CD4-positive, alpha-beta T cell treated with Interleukin-21 for 1 hour (primary cell): ENCODE measurements at regions not wholly inside any gene's neighbourhood (a gene's known extent, or its start where the extent isn't known, plus 50 kb on each side); places are given as distances from the start of the nearest gene placed in this dataset.
"Not testable (repeated sequence)": the region's sequence is repeated elsewhere in the genome, so short reads cannot be mapped to it uniquely, and the experiment has no call there.

Source experiments
- DNase-seq: peaks from one replicate; pipeline ENCODE4 v3.0.0-alpha.2; 2020

DNA sequence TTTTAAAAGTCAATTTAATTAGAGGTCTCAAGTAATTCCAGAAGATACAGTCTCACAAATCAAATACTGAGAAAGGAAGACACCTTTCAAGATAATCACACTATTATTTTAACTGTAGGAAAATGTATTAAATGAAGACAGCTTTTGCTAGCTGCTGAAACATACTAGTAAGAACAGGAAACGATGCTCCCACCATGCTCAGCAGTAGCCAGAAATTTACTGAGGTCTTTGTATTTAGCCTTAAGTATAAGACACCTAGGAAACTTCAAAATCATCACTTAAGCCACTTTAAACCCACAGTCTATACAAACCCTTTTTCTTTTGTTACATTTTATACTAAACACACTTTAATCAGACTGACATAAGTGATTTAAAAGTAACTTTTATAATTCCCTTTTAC, 72.7 kb upstream of the NPIPB12 start:
- not testable (repeated sequence) for DNase-seq

DNA sequence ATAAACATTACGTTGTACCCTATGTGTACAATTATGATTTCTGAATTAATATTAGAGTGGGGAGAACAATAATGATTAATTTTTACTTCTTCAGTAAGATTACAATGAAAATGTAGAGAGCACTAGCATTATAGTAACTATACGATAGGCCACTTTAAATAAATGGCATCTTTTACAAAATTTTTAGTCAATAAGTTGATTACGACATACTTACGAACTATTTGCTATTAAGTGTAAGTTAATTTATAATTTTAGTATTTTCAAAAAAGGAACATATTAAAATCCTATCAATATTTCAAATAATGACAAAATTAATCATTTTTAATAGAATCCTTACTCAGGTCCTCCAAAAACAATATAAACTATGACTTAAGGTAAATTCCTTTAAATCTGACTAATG, 75.6 kb upstream of the NPIPB12 start:
- DNase-seq: not testable (repeated sequence)

DNA sequence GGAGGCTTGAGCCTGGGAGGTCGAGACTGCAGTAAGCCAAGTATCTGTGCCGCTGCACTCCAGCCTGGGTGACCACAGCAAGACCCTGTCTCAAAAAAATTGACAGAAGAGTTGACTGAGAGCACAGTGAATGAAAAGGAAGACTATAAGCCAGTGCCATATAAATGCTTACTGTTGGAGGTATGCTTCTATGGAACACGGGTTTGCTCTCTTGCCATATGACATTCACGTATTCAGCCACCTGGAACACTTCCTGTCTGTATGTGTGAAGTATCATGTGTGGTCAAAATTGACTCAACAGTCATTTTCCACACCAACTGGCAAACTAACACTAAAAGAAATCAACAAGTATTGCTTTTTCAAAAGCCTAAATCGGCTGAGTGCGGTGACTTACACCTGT, 71.1 kb upstream of the SPN start:
- DNase-seq: not testable (repeated sequence)

GRCh38 chr16:29594269-29594925, 68.7 kb upstream of the SPN start:
- peak; percentile 49 for DNase-seq

- peak; percentile 92 for DNase-seq
These were observed 67.9 kb upstream of the SPN start for GRCh38 chr16:29594926-29595838.

DNA sequence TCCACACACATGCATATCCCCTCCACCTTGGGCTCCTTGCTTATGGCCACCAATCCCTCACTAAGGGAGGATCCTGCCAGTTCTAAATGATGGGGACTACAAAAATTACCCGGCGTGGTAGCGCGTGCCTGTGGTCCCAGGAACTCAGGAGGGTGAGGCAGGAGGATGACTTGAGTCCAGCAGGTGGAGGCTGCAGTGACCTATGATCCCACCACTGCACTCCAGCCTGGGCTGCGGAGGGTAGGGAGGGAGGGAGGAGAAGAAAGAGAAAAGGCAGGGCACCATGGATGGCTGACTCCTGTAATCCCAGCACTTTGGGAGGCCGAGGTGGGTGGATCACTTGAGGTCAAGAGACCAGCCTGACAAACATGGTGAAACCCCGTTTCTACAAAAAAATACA, 66.0 kb upstream of the SPN start:
- not testable (repeated sequence) for DNase-seq

DNA sequence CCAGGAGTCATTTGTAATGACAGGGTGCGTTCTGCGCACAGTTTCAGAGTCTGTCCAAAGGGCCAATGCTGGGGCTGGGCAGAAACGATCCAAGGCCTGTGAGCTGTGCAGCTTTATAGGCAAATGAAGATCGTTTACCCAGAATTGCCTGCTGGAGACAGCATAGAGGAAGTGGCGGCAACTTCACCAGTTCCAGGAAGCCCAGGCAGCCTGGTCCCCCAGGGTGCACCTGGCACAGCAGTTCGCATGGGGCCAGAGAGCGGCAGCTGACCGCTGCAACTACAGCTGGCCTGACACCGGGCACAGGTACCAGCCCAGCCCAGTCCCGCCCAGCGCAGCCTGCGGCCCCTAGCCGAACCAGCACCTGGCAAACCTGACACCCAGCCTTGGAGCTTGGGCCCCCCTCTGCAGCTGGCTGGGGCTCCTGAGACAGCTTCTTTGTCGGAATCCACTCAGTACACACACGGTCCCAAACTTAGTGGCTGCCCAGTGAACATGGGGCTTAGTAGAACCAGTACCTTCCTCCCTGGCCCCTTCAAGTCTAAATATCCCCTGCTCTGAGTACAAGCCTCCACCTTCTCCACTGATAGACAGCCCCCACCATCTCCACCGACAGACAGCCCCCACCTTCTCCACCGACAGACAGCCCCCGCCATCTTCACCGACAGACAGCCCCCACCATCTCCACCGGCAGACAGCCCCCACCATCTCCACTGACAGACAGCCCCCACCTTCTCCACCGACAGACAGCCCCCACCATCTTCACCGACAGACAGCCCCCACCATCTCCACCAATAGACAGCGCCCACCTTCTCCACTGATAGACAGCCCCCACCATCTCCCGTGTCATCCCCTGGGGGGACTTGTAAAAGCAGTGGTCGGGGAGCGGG, 62.7 kb upstream of the SPN start:
- peak; percentile 60 for DNase-seq

DNA sequence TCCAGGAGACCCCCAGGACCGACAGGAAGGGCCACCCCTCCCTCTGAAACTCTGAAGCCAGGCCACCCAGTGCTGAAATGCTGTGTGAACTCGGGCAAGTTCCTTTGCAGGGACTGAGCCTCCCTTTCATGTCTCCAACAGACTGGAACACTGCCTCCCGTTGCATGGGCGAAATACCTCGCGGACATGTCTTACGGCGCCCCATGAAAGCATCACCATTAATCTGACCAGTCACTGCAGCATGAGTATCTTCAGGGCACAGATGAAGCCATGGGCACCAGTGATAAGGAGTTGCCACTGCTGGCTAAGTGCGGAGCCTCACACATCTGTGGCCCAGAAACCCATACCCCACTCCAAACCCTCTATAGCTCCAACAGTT, 60.8 kb upstream of the SPN start:
- DNase-seq: not testable (repeated sequence)

- DNase-seq: not testable (repeated sequence)
These were observed 60.4 kb upstream of the SPN start for GRCh38 chr16:29602683-29603088.

DNA sequence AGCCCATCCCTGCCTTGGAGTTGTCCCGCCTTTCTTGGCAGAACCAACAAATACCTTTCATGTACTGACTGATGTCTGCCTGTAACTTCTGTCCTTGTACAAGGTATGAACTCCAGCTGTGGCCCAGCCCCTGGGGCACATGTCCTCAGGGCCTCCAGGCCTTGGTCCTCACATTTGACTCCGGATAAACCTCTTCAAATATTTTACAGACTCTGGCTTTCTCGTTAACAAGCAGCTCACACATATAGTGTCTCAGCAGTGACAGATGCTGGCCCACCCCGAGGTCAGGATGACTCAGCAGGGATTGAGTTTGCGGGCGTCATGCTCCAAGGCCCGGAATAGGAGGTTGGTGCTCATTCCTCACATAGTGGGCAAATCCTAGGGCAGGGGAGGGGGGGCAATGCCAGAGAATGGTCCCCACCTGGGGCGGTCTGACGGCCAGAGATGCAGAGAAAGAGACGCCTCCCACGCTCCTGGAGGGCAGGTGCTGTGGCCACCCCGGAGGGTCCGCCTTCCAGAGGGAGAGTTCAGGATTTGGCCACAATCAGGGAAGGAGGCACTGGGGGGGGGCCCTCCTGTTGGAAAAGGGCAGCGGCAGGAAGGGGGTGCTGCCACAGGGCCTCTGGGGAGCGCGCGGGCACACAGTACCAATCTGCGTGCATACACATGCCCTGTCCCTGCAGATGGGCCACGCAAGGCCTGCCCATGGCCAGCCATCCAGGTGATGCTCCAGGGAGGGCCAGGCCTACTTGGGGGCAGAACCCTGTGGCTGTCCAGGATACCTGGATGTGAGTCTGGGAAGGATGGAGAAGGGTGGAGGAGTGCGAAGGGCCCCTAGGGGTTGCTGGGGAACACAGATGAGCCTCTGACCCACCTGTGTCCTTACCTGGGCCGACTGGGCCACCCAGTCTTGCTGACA, 58.2 kb upstream of the SPN start:
- DNase-seq: not testable (repeated sequence)

- not testable (repeated sequence) for DNase-seq
These were observed 57.3 kb upstream of the SPN start for GRCh38 chr16:29605593-29606205.

DNA sequence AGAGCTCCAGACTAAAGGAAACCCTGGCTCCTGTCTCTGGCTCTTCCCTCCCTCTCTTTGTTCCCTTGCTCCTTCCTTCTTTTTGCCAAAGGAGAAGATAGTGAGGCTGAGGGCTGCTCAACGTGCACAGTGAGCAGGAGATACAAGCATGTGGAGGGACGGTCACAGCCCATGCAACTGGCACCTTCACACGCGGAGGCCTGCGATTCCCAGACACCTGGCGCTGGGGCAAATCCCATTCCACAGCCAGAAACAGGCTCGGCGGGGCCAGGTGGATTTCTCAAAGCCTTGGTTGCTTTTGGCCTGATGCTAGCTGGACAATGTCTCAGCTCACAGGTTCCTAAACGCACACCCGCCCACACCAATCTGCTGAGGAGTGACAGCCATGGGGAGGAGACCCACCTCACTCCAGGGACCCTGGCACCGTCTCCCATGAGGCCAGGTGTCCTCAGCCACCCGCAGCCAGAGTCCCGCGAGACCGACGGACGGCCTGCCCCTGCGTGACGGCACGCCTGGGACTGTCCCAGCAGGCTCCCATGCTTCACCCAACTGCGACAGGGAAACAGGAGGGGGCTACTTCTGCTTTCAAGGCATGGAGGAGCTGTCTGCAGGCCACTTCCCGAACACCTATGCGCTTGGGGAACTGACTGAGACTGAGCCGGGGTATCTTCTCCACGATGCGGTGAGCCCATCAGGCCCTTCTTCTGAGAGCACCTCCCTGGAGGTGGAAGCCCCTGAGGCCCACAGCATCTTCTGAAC, 56.2 kb upstream of the SPN start:
- not testable (repeated sequence) for DNase-seq

GRCh38 chr16:29607428-29607823, 55.6 kb upstream of the SPN start:
- DNase-seq: not testable (repeated sequence)

DNA sequence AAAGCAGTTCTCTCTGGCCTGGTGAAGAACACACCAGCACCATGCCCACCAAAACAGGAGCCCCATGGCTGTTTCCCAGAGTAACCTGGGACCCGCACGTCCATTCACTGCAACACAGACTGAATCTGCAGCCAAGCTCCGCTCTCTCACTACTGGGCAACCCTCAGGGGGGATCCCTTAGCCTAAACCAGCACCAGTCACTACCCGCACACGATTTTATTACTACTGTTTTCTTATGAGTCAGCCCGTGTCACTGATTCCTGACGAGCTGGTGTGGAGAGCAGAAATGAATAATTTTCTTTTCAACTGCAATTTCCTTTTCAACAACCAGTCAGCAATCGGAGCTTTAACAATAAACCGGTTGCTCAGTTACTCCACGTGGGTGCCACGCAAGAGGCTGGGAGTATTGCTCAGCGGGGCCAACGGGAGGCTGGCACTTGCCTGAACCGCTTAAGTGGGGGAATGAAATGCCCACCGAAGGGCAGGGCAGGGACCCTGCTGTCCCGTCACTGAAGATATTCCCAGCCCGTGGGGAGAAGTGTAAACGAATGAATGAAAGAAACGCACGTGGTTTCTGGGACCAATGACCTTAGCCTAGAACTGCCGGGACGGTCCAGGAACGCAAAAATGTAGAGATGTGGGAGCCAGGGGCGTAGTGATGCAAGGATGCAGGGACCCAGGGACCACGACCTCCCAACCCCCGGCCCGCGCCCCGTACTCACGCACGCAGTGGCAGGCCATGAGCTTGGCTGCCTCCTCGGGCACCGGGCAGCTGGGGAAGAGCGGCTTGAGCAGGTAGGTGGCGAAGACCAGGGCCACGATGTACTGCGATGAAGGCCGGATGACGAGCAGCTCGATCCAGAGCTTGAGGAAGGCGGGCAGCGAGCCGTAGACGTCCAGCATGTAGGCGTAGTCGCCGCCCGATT, 50.4 kb upstream of the SPN start:
- DNase-seq: peak; percentile 40
